Mesothelial cell of epicardium (in vitro differentiated cells): ENCODE measurements at regions not wholly inside any gene's neighbourhood (a gene's known extent, or its start where the extent isn't known, plus 50 kb on each side); places are given as distances from the start of the nearest gene placed in this dataset.

ENCODE experiments used
- DNase-seq, 2 experiments: peaks; one replicate each; pipeline ENCODE4 v3.0.0; 2021; ENCODE audit warnings: low spot score in 2 of 2; ENCODE audit not compliant: unreplicated experiment in 2 of 2
- H3K27ac Mint-ChIP-seq: 2 replicates; pipeline ENCODE4 v1.8.0; 2021; ENCODE audit warnings: mixed read lengths
- H3K27me3 Mint-ChIP-seq: 2 replicates; pipeline ENCODE4 v1.8.0; 2021; ENCODE audit warnings: low read depth, mixed read lengths
- H3K36me3 Mint-ChIP-seq: 2 replicates; pipeline ENCODE4 v1.8.0; 2021; ENCODE audit warnings: mixed read lengths
- H3K4me1 Mint-ChIP-seq: 2 replicates; pipeline ENCODE4 v1.8.0; 2021; ENCODE audit warnings: mixed read lengths
- H3K4me3 Mint-ChIP-seq: 2 replicates; pipeline ENCODE4 v1.8.0; 2021; ENCODE audit warnings: mild to moderate bottlenecking, moderate library complexity, mixed read lengths
- H3K9me3 Mint-ChIP-seq: 2 replicates; pipeline ENCODE4 v1.8.0; 2021; ENCODE audit warnings: mixed read lengths
- TF ChIP-seq, protein P1 (sequence below): fragments of 200-600 bp; sonication (generic); IDR thresholded peaks from one replicate; pipeline ENCODE4 v1.5.0; 2021; ENCODE audit warnings: antibody characterized with exemption; ENCODE audit not compliant: unreplicated experiment

GRCh38 chr20:53800883-53801604, 207.4 kb upstream of the ZNF217 start:
- no peak overlapping the region for H3K4me3 Mint-ChIP-seq
- H3K27ac Mint-ChIP-seq = no peak overlapping the region
- TF ChIP-seq, protein P1, sequence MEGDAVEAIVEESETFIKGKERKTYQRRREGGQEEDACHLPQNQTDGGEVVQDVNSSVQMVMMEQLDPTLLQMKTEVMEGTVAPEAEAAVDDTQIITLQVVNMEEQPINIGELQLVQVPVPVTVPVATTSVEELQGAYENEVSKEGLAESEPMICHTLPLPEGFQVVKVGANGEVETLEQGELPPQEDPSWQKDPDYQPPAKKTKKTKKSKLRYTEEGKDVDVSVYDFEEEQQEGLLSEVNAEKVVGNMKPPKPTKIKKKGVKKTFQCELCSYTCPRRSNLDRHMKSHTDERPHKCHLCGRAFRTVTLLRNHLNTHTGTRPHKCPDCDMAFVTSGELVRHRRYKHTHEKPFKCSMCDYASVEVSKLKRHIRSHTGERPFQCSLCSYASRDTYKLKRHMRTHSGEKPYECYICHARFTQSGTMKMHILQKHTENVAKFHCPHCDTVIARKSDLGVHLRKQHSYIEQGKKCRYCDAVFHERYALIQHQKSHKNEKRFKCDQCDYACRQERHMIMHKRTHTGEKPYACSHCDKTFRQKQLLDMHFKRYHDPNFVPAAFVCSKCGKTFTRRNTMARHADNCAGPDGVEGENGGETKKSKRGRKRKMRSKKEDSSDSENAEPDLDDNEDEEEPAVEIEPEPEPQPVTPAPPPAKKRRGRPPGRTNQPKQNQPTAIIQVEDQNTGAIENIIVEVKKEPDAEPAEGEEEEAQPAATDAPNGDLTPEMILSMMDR = no peak
- no peak for DNase-seq
- no peaks in the 10 kb centered on the region for H3K27me3 Mint-ChIP-seq
- H3K4me1 Mint-ChIP-seq = peaks cover 11% of the 10 kb centered on the region
- H3K9me3 Mint-ChIP-seq = peaks cover 4% of the 10 kb centered on the region
- H3K36me3 Mint-ChIP-seq = no peaks in the 10 kb centered on the region

DNA sequence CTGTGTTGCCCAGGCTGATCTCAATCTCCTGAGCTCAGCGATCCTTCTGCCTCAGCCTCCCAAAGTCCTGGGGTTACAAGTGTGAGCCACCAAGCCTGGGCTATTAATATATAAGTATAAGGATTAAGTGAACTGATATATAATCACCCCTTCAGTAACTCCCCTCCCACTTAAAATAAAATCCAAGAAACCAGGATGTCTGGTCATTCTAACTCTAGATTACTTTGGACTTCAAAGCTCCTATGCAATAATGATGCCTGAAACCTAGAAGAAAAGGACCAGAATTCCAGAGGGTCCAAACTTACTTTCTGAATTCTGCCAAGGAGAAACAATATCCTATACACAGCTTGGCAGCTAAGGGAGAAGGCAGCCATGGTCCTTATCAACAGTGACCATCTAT, 206.8 kb upstream of the ZNF217 start:
- peaks cover 11% of the 10 kb centered on the region for H3K4me1 Mint-ChIP-seq
- TF ChIP-seq, protein P1 = no peak
- DNase-seq = no peak
- H3K36me3 Mint-ChIP-seq = no peaks in the 10 kb centered on the region
- H3K4me3 Mint-ChIP-seq = no peak overlapping the region
- no peak overlapping the region for H3K27ac Mint-ChIP-seq
- H3K9me3 Mint-ChIP-seq = peaks cover 4% of the 10 kb centered on the region
- no peaks in the 10 kb centered on the region for H3K27me3 Mint-ChIP-seq

GRCh38 chr20:53797085-53797484, 203.4 kb upstream of the ZNF217 start:
- Mint-ChIP-seq H3K27ac (no peak overlapping the region), H3K27me3 (no peaks in the 10 kb centered on the region), H3K36me3 (no peaks in the 10 kb centered on the region), H3K9me3 (peaks cover 10% of the 10 kb centered on the region), H3K4me3 (no peak overlapping the region), H3K4me1 (peaks cover 16% of the 10 kb centered on the region)
- TF ChIP-seq, protein P1 = no peak
- DNase-seq = no peak

DNA sequence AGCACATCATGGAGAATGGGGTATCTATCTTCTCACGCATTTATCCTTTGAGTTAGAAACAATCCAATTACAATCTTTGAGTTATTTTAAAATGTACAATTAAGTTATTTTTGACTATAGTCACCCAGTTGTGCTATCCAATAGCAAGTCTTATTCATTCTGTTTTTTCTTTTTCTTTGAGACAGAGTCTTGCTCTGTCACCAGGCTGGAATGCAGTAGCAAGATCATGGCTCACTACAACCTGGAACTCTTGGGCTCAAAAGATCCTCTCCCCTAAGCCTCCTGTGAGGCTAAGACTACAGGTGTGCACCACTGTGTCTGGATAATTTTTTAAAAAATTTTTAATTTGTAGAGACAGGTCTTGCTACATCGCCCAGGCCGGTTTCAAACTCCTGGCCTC, 201.5 kb upstream of the ZNF217 start:
- H3K4me1 Mint-ChIP-seq = peaks cover 15% of the 10 kb centered on the region
- TF ChIP-seq, protein P1 = no peak
- peaks cover 10% of the 10 kb centered on the region for H3K9me3 Mint-ChIP-seq
- H3K36me3 Mint-ChIP-seq = no peaks in the 10 kb centered on the region
- H3K27me3 Mint-ChIP-seq = no peaks in the 10 kb centered on the region
- no peak overlapping the region for H3K27ac Mint-ChIP-seq
- DNase-seq = no peak
- no peak overlapping the region for H3K4me3 Mint-ChIP-seq

GRCh38 chr20:53794529-53795115, 201.0 kb upstream of the ZNF217 start:
- DNase-seq = no peak
- H3K9me3 Mint-ChIP-seq = peaks cover 10% of the 10 kb centered on the region
- TF ChIP-seq, protein P1 = no peak
- no peaks in the 10 kb centered on the region for H3K36me3 Mint-ChIP-seq
- H3K27me3 Mint-ChIP-seq = no peaks in the 10 kb centered on the region
- no peak overlapping the region for H3K27ac Mint-ChIP-seq
- no peak overlapping the region for H3K4me3 Mint-ChIP-seq
- peaks cover 13% of the 10 kb centered on the region for H3K4me1 Mint-ChIP-seq
